ENCODE measurements at regions not wholly inside any gene's neighbourhood (a gene's known extent, or its start where the extent isn't known, plus 50 kb on each side); places are given as distances from the start of the nearest gene placed in this dataset.
A peak's percentile ranks its signal among the peaks of the same experiment; 100 is the strongest.

DNA sequence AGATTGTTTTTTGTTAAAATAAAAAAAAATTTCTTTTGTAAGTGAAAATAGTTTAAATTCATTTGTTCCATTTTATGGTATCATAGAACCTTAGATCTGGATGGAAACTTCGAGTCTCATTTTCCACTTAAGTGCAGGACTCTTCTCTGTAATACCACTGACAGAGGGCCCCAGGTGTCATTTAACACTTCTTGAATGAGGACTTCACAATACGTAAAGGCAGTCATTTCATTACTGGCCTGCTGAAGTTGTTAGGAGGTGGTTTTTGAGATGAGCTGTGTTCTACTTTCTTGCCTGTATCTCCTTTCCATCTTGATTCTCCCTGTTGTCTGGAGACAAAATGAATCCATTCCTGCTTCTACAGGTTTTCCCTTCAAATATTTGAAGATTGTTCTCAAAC is 455.3 kb downstream of the DMRT2 start:
- no peak for DNase-seq (ENCODE audit: low read depth)
- no peak overlapping the region for H3K4me3 ChIP-seq (ENCODE audit: low read depth, low read length)
- TF ChIP-seq, protein P1, sequence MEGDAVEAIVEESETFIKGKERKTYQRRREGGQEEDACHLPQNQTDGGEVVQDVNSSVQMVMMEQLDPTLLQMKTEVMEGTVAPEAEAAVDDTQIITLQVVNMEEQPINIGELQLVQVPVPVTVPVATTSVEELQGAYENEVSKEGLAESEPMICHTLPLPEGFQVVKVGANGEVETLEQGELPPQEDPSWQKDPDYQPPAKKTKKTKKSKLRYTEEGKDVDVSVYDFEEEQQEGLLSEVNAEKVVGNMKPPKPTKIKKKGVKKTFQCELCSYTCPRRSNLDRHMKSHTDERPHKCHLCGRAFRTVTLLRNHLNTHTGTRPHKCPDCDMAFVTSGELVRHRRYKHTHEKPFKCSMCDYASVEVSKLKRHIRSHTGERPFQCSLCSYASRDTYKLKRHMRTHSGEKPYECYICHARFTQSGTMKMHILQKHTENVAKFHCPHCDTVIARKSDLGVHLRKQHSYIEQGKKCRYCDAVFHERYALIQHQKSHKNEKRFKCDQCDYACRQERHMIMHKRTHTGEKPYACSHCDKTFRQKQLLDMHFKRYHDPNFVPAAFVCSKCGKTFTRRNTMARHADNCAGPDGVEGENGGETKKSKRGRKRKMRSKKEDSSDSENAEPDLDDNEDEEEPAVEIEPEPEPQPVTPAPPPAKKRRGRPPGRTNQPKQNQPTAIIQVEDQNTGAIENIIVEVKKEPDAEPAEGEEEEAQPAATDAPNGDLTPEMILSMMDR (IDR thresholded peaks at IDR 0.05; ENCODE audit: low read depth, low read length, missing control alignments): no peak

DNA sequence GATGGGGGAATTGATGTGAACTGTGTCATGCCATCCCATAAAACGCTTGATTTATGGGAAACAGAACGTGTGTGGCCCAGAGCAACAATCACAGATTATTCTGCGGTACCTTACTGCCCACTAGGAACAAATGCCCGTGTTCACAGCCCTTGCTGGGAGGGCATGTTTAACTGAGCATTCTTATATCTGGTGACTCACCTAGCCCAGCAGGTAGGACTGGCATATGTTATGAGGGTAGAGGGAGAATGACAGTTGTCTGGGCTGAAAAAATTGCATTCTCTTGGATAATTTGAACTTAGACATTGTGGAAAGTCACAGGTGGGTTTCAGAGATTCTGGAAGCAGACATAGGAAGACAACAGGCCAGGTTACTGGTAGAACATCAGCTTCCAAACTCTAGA is 460.6 kb downstream of the DMRT2 start:
- TF ChIP-seq, protein P1 (IDR thresholded peaks at IDR 0.05; ENCODE audit: low read depth, low read length, missing control alignments): no peak
- no peak for DNase-seq (ENCODE audit: low read depth)
- no peak overlapping the region for H3K4me3 ChIP-seq (ENCODE audit: low read depth, low read length)

DNA sequence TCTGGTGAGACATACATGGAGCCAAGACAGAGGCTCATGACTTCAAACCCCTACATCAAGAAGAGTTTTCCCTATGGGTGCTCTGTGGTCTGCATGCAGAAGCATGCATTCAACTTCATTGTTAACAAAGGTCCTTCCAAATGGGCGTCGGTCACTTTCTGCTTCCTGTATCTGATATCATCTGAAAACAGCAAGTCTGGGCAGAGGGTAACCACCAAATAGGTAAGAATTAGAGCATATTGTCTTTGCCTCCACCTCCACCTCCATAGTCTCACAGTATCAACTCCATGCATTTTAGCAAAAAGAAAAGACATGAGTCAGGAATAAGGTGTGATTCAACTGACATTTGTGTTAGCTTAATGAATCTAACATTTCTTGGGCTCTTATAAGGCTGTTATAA is 462.9 kb downstream of the DMRT2 start:
- DNase-seq (ENCODE audit: low read depth): no peak
- TF ChIP-seq, protein P1 (IDR thresholded peaks at IDR 0.05; ENCODE audit: low read depth, low read length, missing control alignments): no peak
- no peak overlapping the region for H3K4me3 ChIP-seq (ENCODE audit: low read depth, low read length)

DNA sequence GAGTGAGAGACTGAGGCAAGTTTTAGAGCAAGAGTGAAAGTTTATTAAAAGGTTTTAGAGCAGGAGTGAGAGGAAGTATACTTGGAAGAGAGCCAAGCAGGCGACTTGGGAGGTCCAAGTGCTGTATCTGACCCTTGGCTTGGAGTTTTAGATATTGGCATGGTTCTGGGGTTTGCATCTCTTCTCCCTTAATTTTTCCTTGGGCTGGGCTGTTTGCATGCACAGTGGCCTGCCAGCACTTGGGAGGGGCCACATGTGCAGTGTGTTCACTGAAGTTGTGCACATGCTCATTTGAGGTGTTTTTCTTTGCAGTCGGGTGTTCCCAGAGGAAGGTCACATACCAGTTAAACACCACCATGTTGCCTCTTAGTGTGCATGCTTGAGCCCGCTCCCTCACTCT is 464.1 kb downstream of the DMRT2 start:
- DNase-seq (ENCODE audit: low read depth): no peak
- TF ChIP-seq, protein P1 (IDR thresholded peaks at IDR 0.05; ENCODE audit: low read depth, low read length, missing control alignments): no peak

DNA sequence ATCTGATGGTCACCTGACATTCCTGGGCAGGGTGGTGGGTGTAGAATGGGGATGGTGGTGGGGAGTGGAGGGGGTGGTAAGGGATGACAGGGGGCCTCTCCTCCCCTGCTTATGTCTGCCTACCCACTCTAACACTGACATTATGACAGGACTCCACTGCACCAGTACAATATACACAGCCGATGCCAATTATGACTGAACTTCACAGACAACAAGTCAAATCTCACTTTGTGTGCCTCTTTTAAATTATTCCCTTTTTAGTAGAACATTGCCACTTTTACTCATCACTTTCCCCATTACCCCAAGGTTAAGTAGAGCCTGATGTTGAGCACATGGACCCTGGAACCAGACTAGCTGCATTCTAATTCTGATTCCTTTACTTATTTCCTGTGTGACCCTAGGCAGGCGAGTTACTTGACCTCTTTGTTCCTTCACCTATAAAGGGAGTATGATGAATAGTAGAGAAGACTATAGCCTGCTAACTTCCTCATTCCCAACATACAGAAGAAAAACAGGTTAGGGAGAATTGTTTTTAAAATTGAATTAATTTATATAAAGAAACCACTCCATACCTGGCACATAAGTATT is 464.7 kb downstream of the DMRT2 start:
- DNase-seq (ENCODE audit: low read depth): no peak
- no peak overlapping the region for H3K4me3 ChIP-seq (ENCODE audit: low read depth, low read length)
- TF ChIP-seq, protein P1 (IDR thresholded peaks at IDR 0.05; ENCODE audit: low read depth, low read length, missing control alignments): no peak

More for the DNA sequence above, 464.1 kb downstream of the DMRT2 start:
- H3K4me3 ChIP-seq (ENCODE audit: low read depth, low read length): no peak overlapping the region

DNA sequence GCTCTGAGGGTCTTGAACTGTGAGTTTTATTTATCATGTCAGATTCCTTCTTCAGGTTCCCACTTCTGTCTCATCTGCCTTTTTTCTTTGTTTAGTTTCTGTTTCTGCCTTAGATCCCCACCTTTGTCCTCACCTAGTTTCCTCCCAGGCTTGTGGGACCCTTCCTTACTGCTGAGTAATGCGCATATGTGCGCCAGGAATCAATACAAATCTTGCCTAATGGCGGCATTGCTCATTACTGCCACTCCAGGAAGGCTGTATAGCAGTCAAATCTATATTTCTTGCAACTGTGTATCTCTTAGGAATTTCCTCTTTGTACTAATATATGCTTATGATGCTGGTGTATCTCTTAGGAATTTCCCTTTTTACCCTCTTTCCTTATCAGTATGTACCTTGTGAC is 465.4 kb downstream of the DMRT2 start:
- no peak for DNase-seq (ENCODE audit: low read depth)
- H3K4me3 ChIP-seq (ENCODE audit: low read depth, low read length): no peak overlapping the region
- TF ChIP-seq, protein P1 (IDR thresholded peaks at IDR 0.05; ENCODE audit: low read depth, low read length, missing control alignments): peak; percentile 9

DNA sequence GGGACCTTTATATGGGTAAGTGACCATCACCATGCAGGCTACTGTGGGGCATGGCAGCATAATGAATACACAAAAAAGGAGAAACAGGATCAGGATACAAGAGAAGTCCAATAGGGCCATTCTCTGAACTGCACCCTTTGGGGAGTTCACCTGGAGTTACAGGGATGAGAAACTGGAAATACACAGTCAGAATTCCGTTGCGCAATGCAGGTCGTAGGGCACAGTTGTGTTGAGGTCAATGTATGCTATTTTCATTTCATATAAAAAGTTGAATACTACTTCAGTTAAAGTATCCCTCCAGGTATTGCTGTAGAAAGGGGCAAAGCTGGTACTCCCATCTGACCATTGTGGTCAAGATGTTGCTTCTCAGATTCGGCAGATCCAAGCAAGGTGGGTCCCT is 471.4 kb downstream of the DMRT2 start:
- no peak overlapping the region for H3K4me3 ChIP-seq (ENCODE audit: low read depth, low read length)
- no peak for DNase-seq (ENCODE audit: low read depth)
- TF ChIP-seq, protein P1 (IDR thresholded peaks at IDR 0.05; ENCODE audit: low read depth, low read length, missing control alignments): no peak

All from GM12864 (cell line).